ENCODE measurements at regions not wholly inside any gene's neighbourhood (a gene's known extent, or its start where the extent isn't known, plus 50 kb on each side); places are given as distances from the start of the nearest gene placed in this dataset.

GRCh38 chr2:198994678-198995077, 463.1 kb downstream of the SATB2 start:
- H3K27me3 Mint-ChIP-seq (ENCODE audit: low read depth) = no peaks in the 10 kb centered on the region
- no peak for ATAC-seq
- no peaks in the 10 kb centered on the region for H3K4me1 Mint-ChIP-seq
- CTCF ChIA-PET = interaction anchor here (0.7 kb wide), 1 partner anchor 775 kb away, joined by 3 read pairs; no protein-coding TSS in a partner anchor
- POLR2A ChIA-PET = no interaction called here
- no peak overlapping the region for H3K27ac Mint-ChIP-seq
- H3K4me3 Mint-ChIP-seq = no peak overlapping the region
- H3K36me3 Mint-ChIP-seq = peaks cover 10% of the 10 kb centered on the region
- H3K9me3 Mint-ChIP-seq = peaks cover 40% of the 10 kb centered on the region
- TF ChIP-seq ZBTB21 (CRISPR knock-in tag; IDR thresholded peaks at IDR 0.05; ENCODE audit: borderline replicate concordance) (no peak), ZNF232 (CRISPR knock-in tag; IDR thresholded peaks at IDR 0.05) (no peak), JUN (CRISPR knock-in tag; IDR thresholded peaks at IDR 0.05) (no peak), TEAD1 (CRISPR knock-in tag; IDR thresholded peaks at IDR 0.05) (no peak)
- DNase-seq (ENCODE audit: low spot score) = no peak

GRCh38 chr2:198991431-198991830, 466.3 kb downstream of the SATB2 start:
- no peak for DNase-seq (ENCODE audit: low spot score)
- ChIA-PET CTCF (no interaction called here), POLR2A (no interaction called here)
- Mint-ChIP-seq H3K4me3 (no peak overlapping the region), H3K36me3 (peaks cover 18% of the 10 kb centered on the region), H3K4me1 (no peaks in the 10 kb centered on the region), H3K27ac (no peak overlapping the region), H3K27me3 (ENCODE audit: low read depth) (no peaks in the 10 kb centered on the region), H3K9me3 (peaks cover 42% of the 10 kb centered on the region)
- TF ChIP-seq PRRX2 (CRISPR knock-in tag; IDR thresholded peaks at IDR 0.05) (no peak), IRF2 (CRISPR knock-in tag; IDR thresholded peaks at IDR 0.05; ENCODE audit: borderline replicate concordance, low read depth) (no peak), ZNF512 (CRISPR knock-in tag; IDR thresholded peaks at IDR 0.05; ENCODE audit: borderline replicate concordance) (no peak), FOXP1 (CRISPR knock-in tag; IDR thresholded peaks at IDR 0.05; ENCODE audit: borderline replicate concordance) (no peak), CREM (CRISPR knock-in tag; IDR thresholded peaks at IDR 0.05) (no peak), NR2C2 (CRISPR knock-in tag; IDR thresholded peaks at IDR 0.05) (no peak), SMAD4 (CRISPR knock-in tag; IDR thresholded peaks at IDR 0.05) (no peak), NFATC4 (CRISPR knock-in tag; IDR thresholded peaks at IDR 0.05) (no peak), CREB1 (CRISPR knock-in tag; IDR thresholded peaks at IDR 0.05) (no peak), KAT7 (CRISPR knock-in tag; IDR thresholded peaks at IDR 0.05; ENCODE audit: borderline replicate concordance) (no peak), ZNF232 (CRISPR knock-in tag; IDR thresholded peaks at IDR 0.05) (no peak), ELF4 (CRISPR knock-in tag; IDR thresholded peaks at IDR 0.05; ENCODE audit: low read depth) (no peak), E2F1 (CRISPR knock-in tag; IDR thresholded peaks at IDR 0.05) (no peak), NR3C1 (CRISPR knock-in tag; conservative IDR thresholded peaks at IDR 0.05; ENCODE audit: low read depth) (no peak)
- TF ChIP-seq, protein P1, sequence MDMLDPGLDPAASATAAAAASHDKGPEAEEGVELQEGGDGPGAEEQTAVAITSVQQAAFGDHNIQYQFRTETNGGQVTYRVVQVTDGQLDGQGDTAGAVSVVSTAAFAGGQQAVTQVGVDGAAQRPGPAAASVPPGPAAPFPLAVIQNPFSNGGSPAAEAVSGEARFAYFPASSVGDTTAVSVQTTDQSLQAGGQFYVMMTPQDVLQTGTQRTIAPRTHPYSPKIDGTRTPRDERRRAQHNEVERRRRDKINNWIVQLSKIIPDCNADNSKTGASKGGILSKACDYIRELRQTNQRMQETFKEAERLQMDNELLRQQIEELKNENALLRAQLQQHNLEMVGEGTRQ (CRISPR knock-in tag; IDR thresholded peaks at IDR 0.05) = no peak
- TF ChIP-seq, protein P2, sequence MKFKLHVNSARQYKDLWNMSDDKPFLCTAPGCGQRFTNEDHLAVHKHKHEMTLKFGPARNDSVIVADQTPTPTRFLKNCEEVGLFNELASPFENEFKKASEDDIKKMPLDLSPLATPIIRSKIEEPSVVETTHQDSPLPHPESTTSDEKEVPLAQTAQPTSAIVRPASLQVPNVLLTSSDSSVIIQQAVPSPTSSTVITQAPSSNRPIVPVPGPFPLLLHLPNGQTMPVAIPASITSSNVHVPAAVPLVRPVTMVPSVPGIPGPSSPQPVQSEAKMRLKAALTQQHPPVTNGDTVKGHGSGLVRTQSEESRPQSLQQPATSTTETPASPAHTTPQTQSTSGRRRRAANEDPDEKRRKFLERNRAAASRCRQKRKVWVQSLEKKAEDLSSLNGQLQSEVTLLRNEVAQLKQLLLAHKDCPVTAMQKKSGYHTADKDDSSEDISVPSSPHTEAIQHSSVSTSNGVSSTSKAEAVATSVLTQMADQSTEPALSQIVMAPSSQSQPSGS (CRISPR knock-in tag; IDR thresholded peaks at IDR 0.05; ENCODE audit: borderline replicate concordance, low read depth) = no peak
- TF ChIP-seq, protein P3, sequence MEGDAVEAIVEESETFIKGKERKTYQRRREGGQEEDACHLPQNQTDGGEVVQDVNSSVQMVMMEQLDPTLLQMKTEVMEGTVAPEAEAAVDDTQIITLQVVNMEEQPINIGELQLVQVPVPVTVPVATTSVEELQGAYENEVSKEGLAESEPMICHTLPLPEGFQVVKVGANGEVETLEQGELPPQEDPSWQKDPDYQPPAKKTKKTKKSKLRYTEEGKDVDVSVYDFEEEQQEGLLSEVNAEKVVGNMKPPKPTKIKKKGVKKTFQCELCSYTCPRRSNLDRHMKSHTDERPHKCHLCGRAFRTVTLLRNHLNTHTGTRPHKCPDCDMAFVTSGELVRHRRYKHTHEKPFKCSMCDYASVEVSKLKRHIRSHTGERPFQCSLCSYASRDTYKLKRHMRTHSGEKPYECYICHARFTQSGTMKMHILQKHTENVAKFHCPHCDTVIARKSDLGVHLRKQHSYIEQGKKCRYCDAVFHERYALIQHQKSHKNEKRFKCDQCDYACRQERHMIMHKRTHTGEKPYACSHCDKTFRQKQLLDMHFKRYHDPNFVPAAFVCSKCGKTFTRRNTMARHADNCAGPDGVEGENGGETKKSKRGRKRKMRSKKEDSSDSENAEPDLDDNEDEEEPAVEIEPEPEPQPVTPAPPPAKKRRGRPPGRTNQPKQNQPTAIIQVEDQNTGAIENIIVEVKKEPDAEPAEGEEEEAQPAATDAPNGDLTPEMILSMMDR (IDR thresholded peaks at IDR 0.05) = no peak
- no peak for ATAC-seq

Data from WTC11 (cell line).